Body of pancreas (tissue), 4 donors: ENCODE measurements at regions not wholly inside any gene's neighbourhood (a gene's known extent, or its start where the extent isn't known, plus 50 kb on each side); places are given as distances from the start of the nearest gene placed in this dataset.

Experiments used
- POLR2A ChIP-seq, 3 donors: fragments of 450-650 bp; IDR thresholded peaks; one replicate each; pipeline ENCODE4 v1.6.1; 2016; ENCODE audit warnings: antibody characterized with exemption in 3 of 3, mild to moderate bottlenecking in 2 of 3
- TF ChIP-seq, protein P1 (sequence below), 7 experiments: fragments of 450-650 bp in 4 of 7; fragments of 200-600 bp in 3 of 7; sonication (generic) in 3 of 7; IDR thresholded peaks; one replicate each; pipeline ENCODE4 v1.5.1; 2016 to 2019; ENCODE audit warnings: antibody characterized with exemption in 7 of 7

DNA sequence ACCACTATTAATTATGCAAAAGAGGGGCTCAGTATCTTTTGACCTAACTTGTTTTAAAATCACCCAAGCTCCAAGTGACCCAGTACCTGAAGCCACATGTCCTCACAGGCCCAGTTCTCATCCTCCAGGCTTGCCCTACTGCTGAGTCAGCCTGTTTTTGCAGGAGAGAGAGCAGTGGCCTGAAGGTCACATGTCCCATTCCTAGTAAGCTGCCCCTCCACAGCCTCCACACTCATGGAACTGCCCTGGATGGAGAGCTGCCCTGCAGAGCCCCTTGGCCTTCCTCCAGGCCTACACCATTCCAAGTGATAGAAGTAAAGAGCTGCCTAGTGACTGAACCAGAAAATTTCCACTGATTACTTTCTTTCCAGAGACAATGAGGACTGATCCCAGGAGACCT, 139.8 kb upstream of the ST6GALNAC5 start:
- no peak for TF ChIP-seq POLR2A (IDR thresholded peaks at IDR 0.05)
- TF ChIP-seq, protein P1, sequence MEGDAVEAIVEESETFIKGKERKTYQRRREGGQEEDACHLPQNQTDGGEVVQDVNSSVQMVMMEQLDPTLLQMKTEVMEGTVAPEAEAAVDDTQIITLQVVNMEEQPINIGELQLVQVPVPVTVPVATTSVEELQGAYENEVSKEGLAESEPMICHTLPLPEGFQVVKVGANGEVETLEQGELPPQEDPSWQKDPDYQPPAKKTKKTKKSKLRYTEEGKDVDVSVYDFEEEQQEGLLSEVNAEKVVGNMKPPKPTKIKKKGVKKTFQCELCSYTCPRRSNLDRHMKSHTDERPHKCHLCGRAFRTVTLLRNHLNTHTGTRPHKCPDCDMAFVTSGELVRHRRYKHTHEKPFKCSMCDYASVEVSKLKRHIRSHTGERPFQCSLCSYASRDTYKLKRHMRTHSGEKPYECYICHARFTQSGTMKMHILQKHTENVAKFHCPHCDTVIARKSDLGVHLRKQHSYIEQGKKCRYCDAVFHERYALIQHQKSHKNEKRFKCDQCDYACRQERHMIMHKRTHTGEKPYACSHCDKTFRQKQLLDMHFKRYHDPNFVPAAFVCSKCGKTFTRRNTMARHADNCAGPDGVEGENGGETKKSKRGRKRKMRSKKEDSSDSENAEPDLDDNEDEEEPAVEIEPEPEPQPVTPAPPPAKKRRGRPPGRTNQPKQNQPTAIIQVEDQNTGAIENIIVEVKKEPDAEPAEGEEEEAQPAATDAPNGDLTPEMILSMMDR (IDR thresholded peaks at IDR 0.05) = no peak
